DMS79 treated with DMSO at 0.1 percent for 48 hours (cell line): ENCODE measurements at regions not wholly inside any gene's neighbourhood (a gene's known extent, or its start where the extent isn't known, plus 50 kb on each side); places are given as distances from the start of the nearest gene placed in this dataset.

Experiments
- DNase-seq: peaks from one replicate; lab custom pipeline; 2025; lab: John Stamatoyannopoulos, UW

DNA sequence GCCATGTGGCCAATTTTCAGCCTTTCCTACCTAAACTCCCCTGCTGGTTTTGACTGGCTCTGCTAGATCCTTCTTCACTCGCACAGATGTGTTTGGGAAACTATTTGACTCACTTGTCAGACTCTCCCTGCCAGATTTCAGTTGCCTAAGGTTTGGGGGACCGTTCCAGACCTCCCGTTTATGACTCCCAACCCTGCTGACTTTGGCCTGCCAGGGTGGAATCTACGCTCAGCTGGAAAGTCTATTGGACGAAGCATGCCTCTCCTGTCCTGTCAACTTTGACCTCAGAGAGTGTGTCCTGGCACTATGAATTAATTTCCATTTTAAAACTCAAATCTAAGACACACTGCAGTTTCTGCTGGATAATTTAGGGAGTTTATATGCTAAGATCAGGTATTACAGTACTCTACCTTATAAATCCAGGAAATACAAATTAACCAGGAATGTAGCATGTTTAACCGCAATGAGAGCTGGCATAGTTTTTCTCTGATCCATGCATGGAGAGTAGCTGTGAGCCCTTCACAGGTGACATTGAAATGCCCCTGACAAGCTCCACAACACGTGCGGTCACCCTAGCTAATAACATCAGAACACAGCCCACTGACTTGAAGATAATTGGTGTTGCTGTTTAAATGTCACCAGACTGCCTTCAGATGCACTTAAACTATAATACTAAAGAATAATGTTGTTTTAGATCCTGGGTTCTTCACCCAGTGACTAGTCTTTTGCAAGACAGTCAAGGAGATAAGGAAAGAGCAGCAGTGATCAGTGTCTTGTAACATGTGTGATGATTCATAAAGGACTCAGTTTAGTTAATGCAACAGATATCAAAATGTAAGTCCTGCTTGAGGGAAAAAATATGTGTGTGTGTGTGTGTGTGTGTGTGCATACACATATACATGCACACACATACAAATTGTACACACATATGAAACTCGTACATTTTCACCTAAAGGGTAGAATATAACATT is 223.0 kb upstream of the MCTP2 start:
- no peak for DNase-seq

DNA sequence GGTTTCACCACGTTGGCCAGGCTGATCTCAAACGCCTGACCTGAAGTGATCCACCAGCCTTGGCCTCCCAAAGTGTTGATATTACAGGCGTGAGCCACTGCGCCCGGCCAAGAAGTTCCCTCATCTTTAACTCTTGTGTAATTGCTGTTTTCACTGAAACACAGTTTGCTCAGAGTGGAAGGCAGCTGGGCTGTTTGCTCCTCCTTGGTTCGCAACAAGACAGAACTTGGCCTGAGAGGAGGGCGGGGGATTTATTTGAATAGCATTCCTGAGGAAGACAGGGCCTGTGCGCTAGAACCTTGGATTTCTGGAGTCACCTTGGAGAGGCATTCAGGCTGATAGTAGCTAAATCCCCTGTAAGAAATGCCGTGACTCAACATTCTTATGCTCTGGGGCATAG is 226.7 kb upstream of the MCTP2 start:
- DNase-seq: no peak

GRCh38 chr15:94002041-94002440 is 229.3 kb upstream of the MCTP2 start:
- no peak for DNase-seq

- DNase-seq: no peak
These were observed 230.0 kb upstream of the MCTP2 start for GRCh38 chr15:94001255-94001801.

DNA sequence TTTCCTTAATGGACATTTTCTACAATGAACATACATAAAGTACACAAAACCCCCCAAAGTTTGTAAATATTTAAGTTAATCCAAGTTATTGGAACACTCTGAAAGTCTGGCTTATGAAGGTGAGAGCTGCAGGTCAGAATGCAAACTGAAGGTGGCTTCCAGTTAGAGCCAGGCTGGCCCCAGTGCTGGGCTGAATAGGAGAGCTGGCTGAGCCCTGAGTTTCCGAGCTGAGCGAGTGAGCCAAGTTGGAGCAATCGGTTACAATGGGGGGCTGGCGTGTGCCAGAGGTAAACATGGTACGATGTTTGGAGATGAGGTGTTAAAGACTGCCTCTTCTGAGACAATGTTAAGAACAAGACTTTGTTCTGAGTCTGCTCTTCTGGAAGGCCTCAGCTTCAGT is 230.8 kb upstream of the MCTP2 start:
- no peak for DNase-seq

GRCh38 chr15:93997071-93997658 is 234.2 kb upstream of the MCTP2 start:
- DNase-seq: no peak

GRCh38 chr15:93989440-93989998 is 241.8 kb upstream of the MCTP2 start:
- DNase-seq: no peak

- no peak for DNase-seq
These were observed 244.3 kb upstream of the MCTP2 start for GRCh38 chr15:93987068-93987467.

- no peak for DNase-seq
These were observed 244.9 kb upstream of the MCTP2 start for GRCh38 chr15:93986400-93986984.

- no peak for DNase-seq
These were observed 245.4 kb upstream of the MCTP2 start for GRCh38 chr15:93985925-93986324.

GRCh38 chr15:93985176-93985575 is 246.2 kb upstream of the MCTP2 start:
- DNase-seq: no peak

DNA sequence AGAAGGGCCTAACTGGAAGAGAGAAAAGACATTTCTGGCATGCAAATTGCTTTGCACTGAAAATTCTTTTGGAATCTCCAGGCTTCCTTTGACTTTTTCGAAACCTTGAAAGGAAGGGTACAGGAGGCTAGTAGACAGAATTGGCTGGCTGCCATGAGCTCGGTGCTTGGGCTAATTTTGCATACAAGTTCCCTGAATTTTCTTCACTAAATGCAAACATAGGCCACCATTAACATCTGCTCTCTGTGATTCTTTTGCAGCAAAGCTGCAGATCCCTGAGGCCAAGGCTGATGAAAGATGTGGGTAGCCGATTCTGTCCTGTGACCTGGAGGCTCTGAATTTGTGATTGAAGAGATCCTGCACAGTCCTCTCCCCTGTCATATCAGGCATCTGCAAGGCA is 247.8 kb upstream of the MCTP2 start:
- no peak for DNase-seq

DNA sequence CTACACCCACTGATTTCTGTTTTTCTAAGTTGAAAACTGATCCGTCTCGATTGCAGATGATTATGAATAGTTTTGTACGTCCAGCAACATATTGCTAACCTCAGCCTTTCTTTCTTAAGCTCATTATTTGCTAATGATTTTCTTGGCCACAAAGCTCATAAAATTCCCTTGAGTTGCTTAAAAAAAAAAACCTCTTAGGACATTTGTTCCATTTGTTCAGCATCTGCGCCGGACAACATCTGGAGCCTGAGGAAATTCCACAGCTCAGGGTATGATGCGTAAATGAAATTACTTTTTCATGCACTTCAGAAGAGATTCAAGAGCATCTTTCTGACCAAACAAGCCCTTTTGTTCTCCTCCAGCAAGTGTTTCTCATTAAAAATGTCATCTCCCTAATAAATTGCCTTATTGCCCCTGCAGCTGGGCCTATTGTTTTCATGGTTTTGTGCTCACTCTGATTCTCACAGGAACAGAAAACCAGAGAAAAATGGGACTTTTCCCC is 249.1 kb upstream of the MCTP2 start:
- no peak for DNase-seq

DNA sequence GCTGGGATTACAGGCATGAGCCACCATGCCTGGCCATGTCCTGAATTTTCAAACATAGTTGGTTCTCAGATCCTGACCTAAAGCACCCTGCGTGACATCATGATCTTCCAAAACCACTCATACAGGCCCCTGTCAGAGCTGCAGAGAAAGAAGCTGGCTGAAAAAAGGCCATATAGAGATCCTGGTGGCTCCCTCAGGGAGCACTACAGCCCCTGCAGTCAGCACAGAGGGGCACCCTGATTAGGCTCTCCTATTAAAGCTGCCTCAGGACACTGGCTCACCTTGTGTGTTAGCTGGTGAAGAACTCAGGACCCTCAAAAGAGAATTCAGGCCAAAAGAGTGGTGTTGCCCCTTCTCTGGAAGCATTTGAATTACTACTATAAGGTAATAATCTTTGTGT is 249.7 kb upstream of the MCTP2 start:
- DNase-seq: no peak

GRCh38 chr15:93980261-93980911 is 251.0 kb upstream of the MCTP2 start:
- no peak for DNase-seq

GRCh38 chr15:93974804-93975481 is 256.4 kb upstream of the MCTP2 start:
- DNase-seq: no peak

- no peak for DNase-seq
These were observed 258.1 kb upstream of the MCTP2 start for GRCh38 chr15:93973287-93973686.

DNA sequence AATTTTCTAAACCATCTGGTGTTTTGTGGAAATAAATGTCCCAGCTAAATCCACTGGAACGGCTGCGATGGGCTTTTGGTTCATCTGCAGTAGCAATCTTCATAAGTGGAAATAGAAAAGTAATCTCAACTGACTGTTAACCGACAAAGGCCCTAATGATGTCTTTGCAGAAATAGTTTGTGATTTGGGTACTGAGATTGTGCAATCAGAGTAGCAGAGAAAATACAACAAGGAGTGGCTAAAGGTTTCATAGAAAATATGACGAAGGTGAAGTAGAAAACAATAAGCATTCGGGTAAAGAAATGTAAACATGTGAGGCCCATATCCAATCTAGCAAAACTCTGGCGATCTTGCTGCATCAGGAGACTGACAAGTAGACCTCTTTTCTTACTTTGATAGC is 262.6 kb upstream of the MCTP2 start:
- no peak for DNase-seq

- DNase-seq: no peak
These were observed 266.0 kb upstream of the MCTP2 start for GRCh38 chr15:93965304-93965908.

DNA sequence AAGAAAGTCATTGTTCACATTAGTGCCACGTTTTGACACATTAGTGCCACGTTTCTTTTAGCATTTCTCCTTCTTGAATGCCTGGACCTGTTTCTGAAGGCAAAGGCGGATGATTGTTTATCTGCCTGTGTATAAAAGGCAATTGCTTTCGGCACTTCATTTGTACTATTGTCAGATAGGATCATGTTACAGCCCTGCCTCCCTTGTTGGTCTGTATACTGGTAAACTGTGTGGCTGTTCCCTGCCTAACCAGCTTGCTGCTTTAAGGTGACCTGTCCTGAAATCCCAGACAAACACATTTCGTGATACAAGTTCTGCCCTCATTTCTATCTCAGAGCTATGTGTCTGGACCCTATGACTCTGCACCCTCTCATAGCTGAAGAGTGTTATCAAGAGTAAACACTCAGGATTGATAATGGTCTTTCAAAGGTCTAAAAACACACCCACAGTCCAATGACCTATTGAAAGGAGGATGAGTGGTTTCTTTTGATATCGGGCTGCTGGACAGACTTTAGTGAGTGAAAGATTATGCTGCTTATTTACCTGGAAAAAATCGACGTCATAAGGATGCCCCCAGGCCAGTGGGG is 276.3 kb upstream of the MCTP2 start:
- no peak for DNase-seq
